ENCODE measurements at regions not wholly inside any gene's neighbourhood (a gene's known extent, or its start where the extent isn't known, plus 50 kb on each side); places are given as distances from the start of the nearest gene placed in this dataset.
"Not testable (repeated sequence)": the region's sequence is repeated elsewhere in the genome, so short reads cannot be mapped to it uniquely, and the experiment has no call there.

DNA sequence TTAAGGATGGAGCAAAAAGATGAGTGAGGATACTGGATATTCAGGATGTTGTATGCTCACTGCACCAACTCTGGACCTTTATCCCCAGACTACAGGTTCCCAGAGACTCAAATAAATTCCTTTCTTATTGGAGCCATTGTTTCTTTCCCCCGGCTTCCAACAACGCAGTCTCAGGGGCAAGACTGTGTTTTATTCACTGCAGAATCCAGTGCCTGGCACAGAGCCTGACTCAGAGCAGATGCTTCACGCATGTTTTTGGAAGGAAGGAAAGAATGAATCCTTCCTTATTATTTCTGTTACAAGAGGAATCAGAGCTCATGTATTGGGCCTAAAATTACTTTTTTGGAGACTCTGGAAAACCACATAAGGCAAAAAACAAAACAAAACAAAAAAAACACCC is 96.0 kb upstream of the VGLL4 start:
- WGBS: 47% methylated on average over 3 of the region's 3 CpGs
- DNase-seq (ENCODE audit: low spot score in 2 of 2): no peak
- no peak for TF ChIP-seq POLR2AphosphoS5 (IDR thresholded peaks at IDR 0.05)
- Histone ChIP-seq H3K27me3 (no peaks in the 10 kb centered on the region), H3K36me3 (no peaks in the 10 kb centered on the region), H3K9me3 (no peaks in the 10 kb centered on the region), H3K4me3 (no peak overlapping the region), H3K27ac (no peak overlapping the region), H3K4me1 (no peaks in the 10 kb centered on the region)

DNA sequence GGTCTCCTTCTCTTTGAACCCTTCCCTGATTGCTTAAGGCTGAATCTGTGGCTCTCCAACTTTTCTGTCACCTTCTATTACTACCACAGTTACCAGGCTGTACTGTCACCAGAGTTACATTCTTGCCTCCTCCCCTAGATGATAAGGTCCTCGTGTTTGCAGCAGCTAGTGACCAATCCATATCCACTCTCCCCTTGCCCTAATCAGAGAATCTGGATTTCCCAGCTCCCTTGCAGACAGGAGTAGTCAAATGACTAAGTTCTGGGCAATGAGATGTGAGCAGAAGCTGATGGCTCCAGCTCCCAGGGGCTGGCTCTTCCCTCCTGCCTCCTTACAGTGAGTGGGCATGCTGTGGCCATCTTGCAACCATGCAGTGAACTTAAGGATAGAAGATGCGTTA is 95.4 kb upstream of the VGLL4 start:
- no peaks in the 10 kb centered on the region for H3K4me1 ChIP-seq
- WGBS: 70% methylated on average over 2 of the region's 2 CpGs
- H3K9me3 ChIP-seq: no peaks in the 10 kb centered on the region
- H3K4me3 ChIP-seq: no peak overlapping the region
- DNase-seq (ENCODE audit: low spot score in 2 of 2): no peak
- H3K36me3 ChIP-seq: no peaks in the 10 kb centered on the region
- H3K27me3 ChIP-seq: no peaks in the 10 kb centered on the region
- TF ChIP-seq, protein P1, sequence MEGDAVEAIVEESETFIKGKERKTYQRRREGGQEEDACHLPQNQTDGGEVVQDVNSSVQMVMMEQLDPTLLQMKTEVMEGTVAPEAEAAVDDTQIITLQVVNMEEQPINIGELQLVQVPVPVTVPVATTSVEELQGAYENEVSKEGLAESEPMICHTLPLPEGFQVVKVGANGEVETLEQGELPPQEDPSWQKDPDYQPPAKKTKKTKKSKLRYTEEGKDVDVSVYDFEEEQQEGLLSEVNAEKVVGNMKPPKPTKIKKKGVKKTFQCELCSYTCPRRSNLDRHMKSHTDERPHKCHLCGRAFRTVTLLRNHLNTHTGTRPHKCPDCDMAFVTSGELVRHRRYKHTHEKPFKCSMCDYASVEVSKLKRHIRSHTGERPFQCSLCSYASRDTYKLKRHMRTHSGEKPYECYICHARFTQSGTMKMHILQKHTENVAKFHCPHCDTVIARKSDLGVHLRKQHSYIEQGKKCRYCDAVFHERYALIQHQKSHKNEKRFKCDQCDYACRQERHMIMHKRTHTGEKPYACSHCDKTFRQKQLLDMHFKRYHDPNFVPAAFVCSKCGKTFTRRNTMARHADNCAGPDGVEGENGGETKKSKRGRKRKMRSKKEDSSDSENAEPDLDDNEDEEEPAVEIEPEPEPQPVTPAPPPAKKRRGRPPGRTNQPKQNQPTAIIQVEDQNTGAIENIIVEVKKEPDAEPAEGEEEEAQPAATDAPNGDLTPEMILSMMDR (IDR thresholded peaks at IDR 0.05): no peak
- TF ChIP-seq POLR2A (IDR thresholded peaks at IDR 0.05) (no peak), EP300 (IDR thresholded peaks at IDR 0.05) (no peak), POLR2AphosphoS5 (IDR thresholded peaks at IDR 0.05) (no peak)
- no peak overlapping the region for H3K27ac ChIP-seq

DNA sequence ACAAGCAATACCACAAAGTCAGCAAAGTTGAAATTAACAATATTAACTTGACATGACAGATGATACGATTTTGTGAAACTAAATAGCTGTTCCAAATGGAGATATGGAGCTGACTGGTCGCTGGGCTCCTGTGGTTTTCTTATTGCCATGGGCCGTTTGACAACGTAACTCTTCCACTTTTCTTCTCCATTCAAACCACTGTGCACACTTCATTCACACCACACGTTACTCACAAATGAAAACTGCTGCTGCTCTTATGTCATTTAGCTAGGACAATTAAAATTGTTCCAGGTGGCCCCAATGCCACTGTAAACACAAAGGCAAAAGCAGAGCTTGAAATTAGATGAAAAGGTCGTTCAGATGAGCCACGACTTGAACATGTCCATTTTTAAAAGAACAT is 94.0 kb upstream of the VGLL4 start:
- Histone ChIP-seq H3K27ac (no peak overlapping the region), H3K9me3 (no peaks in the 10 kb centered on the region), H3K27me3 (no peaks in the 10 kb centered on the region), H3K36me3 (no peaks in the 10 kb centered on the region), H3K4me3 (no peak overlapping the region), H3K4me1 (no peaks in the 10 kb centered on the region)
- 80% methylated on average over 7 of the region's 7 CpGs for WGBS
- no peak for TF ChIP-seq EP300 (IDR thresholded peaks at IDR 0.05)
- TF ChIP-seq POLR2AphosphoS5 (IDR thresholded peaks at IDR 0.05): no peak
- TF ChIP-seq, protein P1 (IDR thresholded peaks at IDR 0.05): no peak
- no peak for TF ChIP-seq POLR2A (IDR thresholded peaks at IDR 0.05)
- no peak for DNase-seq (ENCODE audit: low spot score in 2 of 2)

DNA sequence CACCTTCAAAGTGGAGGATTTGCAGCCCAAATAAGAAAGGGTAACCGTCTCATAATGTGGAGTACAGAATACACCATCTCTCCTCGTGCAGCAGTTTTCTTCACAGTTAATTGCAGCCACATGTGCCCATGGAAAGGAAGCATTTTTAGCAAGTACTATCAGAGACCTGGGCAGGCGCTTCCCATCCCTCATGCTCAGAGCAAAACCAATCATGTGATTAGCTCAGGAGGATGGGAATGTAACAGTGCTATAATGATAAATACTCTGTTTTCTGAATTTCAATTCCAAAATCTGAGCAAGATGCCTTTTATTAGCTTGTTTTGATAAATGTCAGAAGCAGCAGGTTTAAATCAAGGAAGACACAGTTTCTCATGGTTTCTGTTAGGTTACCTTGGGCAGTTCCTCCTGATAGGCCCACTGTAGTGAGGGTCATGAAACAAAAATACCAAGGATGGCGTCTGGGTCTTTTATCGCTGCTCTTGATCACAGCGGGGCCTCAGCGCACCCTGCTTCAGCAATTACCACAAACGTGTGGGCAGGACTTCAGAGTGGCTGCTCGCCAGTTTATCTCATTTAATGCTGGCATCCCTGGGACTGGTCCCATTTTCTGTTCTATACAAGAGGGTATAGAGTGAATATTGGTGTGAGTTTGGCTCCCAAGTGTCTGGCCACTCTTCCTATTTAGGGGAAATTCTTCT is 92.6 kb upstream of the VGLL4 start:
- no peaks in the 10 kb centered on the region for H3K36me3 ChIP-seq
- 73% methylated on average over 9 of the region's 9 CpGs for WGBS
- DNase-seq (ENCODE audit: low spot score in 2 of 2): no peak
- H3K9me3 ChIP-seq: no peaks in the 10 kb centered on the region
- TF ChIP-seq, protein P1 (IDR thresholded peaks at IDR 0.05): no peak
- TF ChIP-seq EP300 (IDR thresholded peaks at IDR 0.05): no peak
- no peak for TF ChIP-seq POLR2A (IDR thresholded peaks at IDR 0.05)
- no peak for TF ChIP-seq POLR2AphosphoS5 (IDR thresholded peaks at IDR 0.05)
- no peaks in the 10 kb centered on the region for H3K4me1 ChIP-seq
- H3K27ac ChIP-seq: no peak overlapping the region
- no peaks in the 10 kb centered on the region for H3K27me3 ChIP-seq
- no peak overlapping the region for H3K4me3 ChIP-seq

DNA sequence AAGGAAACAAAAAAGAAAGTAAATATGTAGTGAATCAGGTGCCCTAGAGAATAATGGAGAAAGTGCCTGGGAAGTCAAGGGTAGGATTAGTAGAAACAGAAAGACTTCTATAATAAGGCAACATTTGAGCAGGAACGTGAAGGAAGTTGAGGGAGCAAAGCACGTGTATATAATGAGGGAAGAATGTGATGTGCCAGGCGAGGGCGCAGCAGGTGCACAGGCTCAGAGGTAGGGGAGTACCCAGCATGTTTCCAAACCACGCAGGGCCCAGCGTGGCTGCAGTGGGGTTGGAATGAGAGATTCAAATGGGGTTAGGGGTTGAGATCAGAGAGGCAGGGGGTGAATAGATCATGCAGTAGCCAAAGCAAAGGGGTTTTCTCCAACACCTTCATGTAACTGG is 91.9 kb upstream of the VGLL4 start:
- Histone ChIP-seq H3K36me3 (no peaks in the 10 kb centered on the region), H3K4me3 (no peak overlapping the region), H3K27ac (no peak overlapping the region), H3K4me1 (no peaks in the 10 kb centered on the region), H3K27me3 (no peaks in the 10 kb centered on the region), H3K9me3 (no peaks in the 10 kb centered on the region)
- 57% methylated on average over 6 of the region's 6 CpGs for WGBS
- TF ChIP-seq EP300 (IDR thresholded peaks at IDR 0.05) (no peak), POLR2A (IDR thresholded peaks at IDR 0.05) (no peak), POLR2AphosphoS5 (IDR thresholded peaks at IDR 0.05) (no peak)
- TF ChIP-seq, protein P1 (IDR thresholded peaks at IDR 0.05): no peak
- DNase-seq (ENCODE audit: low spot score in 2 of 2): no peak

DNA sequence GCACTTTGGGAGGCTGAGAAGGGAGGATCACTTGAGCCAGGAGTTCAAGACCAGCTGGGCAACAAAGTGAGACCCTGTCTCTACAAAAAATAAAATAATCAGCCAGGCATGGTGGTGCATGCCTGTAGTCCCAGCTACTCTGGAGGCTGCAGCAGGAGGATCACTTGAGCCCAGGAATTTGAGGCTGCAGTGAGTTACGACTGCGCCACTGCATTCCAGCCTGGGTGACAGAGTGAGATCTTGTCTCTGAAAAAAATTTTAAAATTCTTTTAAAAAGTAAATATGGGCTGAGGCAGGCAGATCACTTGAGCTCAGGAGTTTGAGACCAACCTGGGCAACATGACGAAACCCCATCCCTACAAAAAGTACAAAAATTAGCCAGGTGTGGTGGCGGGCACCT is 91.4 kb upstream of the VGLL4 start:
- H3K9me3 ChIP-seq; H3K4me3 ChIP-seq; H3K27ac ChIP-seq; H3K27me3 ChIP-seq; H3K4me1 ChIP-seq; H3K36me3 ChIP-seq; DNase-seq (ENCODE audit: low spot score in 2 of 2): not testable (repeated sequence)
- 95% methylated on average over 4 of the region's 4 CpGs for WGBS
